GM21381 (cell line): ENCODE measurements at regions not wholly inside any gene's neighbourhood (a gene's known extent, or its start where the extent isn't known, plus 50 kb on each side); places are given as distances from the start of the nearest gene placed in this dataset.

ENCODE experiments used
- ATAC-seq: cut with Tn5 transposase; IDR thresholded peaks from one replicate; pipeline ENCODE4 v1.9.1; 2021; ENCODE audit warnings: mild to moderate bottlenecking, moderate library complexity; ENCODE audit not compliant: unreplicated experiment

GRCh38 chr9:28542928-28543327 is 969.6 kb upstream of the C9orf72 start:
- no peak for ATAC-seq

GRCh38 chr9:28547527-28547926 is 974.2 kb upstream of the C9orf72 start:
- no peak for ATAC-seq

- ATAC-seq, result no peak
Measured at GRCh38 chr9:28563291-28563934, 990.1 kb upstream of the C9orf72 start.

GRCh38 chr9:28583832-28584231 is 1010.6 kb upstream of the C9orf72 start:
- ATAC-seq, result no peak

- ATAC-seq, result no peak
Measured at GRCh38 chr9:28584542-28584941, 1011.3 kb upstream of the C9orf72 start.

- ATAC-seq, result no peak
Measured at GRCh38 chr9:28587052-28587451, 1013.8 kb upstream of the C9orf72 start.

- no peak for ATAC-seq
Measured at GRCh38 chr9:28598408-28598807, 1025.1 kb upstream of the C9orf72 start.

- ATAC-seq, result no peak
Measured at GRCh38 chr9:28600226-28600625, 1026.9 kb upstream of the C9orf72 start.

- ATAC-seq, result no peak
Measured at GRCh38 chr9:28607843-28608242, 1034.6 kb upstream of the C9orf72 start.

- no peak for ATAC-seq
Measured at GRCh38 chr9:28610339-28610738, 1037.1 kb upstream of the C9orf72 start.

GRCh38 chr9:28616310-28616709 is 1043.0 kb upstream of the C9orf72 start:
- no peak for ATAC-seq

GRCh38 chr9:28620011-28620410 is 1046.7 kb upstream of the C9orf72 start:
- ATAC-seq, result no peak

GRCh38 chr9:28620661-28621060 is 1047.4 kb upstream of the C9orf72 start:
- ATAC-seq, result no peak

GRCh38 chr9:28624771-28625170 is 1051.5 kb upstream of the C9orf72 start:
- no peak for ATAC-seq

- ATAC-seq, result no peak
Measured at GRCh38 chr9:28628031-28628430, 1054.8 kb upstream of the C9orf72 start.

- no peak for ATAC-seq
Measured at GRCh38 chr9:28648723-28649122, 1075.4 kb upstream of the C9orf72 start.

- no peak for ATAC-seq
Measured at GRCh38 chr9:28650327-28650726, 1077.0 kb upstream of the C9orf72 start.

- ATAC-seq, result no peak
Measured at GRCh38 chr9:28651050-28651722, 1077.9 kb upstream of the C9orf72 start.

GRCh38 chr9:28653216-28653615 is 1079.9 kb upstream of the C9orf72 start:
- no peak for ATAC-seq

- ATAC-seq, result no peak
Measured at GRCh38 chr9:28656727-28657126, 1083.4 kb upstream of the C9orf72 start.

- ATAC-seq, result no peak
Measured at GRCh38 chr9:28661853-28662252, 1088.6 kb upstream of the C9orf72 start.

GRCh38 chr9:28662675-28663074 is 1089.4 kb upstream of the C9orf72 start:
- ATAC-seq, result no peak

GRCh38 chr9:28668158-28668557 is 1094.9 kb upstream of the C9orf72 start:
- ATAC-seq, result no peak
